H1 (cell line): ENCODE measurements at regions not wholly inside any gene's neighbourhood (a gene's known extent, or its start where the extent isn't known, plus 50 kb on each side); places are given as distances from the start of the nearest gene placed in this dataset.

Experiments used
- GTF2F1 ChIP-seq: IDR thresholded peaks from 2 replicates; pipeline ENCODE4 v1.6.1; 2012; ENCODE audit warnings: low read depth, low read length, improper control_type of control experiment, borderline replicate concordance
- POLR2AphosphoS5 ChIP-seq: IDR thresholded peaks from 2 replicates; pipeline ENCODE4 v1.6.1; 2011; ENCODE audit warnings: low read depth, low read length
- TF ChIP-seq, protein P1 (sequence below): fragments of 300-600 bp; sonication (generic); IDR thresholded peaks from 2 replicates; pipeline ENCODE4 v1.7.1; 2012; ENCODE audit warnings: low read length, moderate library complexity, mild to moderate bottlenecking, inconsistent platforms; ENCODE audit not compliant: insufficient replicate concordance

DNA sequence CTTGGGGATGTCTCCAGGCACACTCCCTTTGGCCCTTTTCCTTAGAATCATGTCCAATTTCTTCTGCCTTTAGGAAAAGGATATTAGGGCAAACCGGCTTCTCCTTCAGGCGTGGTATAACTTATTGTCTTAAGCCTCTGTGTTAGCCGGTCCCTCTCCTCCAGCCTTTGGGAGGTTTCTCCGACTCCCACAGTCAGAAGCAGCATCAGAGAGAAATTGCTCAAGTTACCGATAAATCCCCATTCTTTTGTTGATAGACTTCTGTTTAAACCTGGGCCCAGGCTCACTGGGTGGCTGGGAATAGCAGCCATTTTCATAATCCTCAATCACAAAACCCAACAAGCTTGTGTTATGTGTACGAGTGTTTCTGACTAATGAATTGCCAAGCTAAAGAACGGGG, 85.4 kb upstream of the KAZN start (continued):
- TF ChIP-seq, protein P1, sequence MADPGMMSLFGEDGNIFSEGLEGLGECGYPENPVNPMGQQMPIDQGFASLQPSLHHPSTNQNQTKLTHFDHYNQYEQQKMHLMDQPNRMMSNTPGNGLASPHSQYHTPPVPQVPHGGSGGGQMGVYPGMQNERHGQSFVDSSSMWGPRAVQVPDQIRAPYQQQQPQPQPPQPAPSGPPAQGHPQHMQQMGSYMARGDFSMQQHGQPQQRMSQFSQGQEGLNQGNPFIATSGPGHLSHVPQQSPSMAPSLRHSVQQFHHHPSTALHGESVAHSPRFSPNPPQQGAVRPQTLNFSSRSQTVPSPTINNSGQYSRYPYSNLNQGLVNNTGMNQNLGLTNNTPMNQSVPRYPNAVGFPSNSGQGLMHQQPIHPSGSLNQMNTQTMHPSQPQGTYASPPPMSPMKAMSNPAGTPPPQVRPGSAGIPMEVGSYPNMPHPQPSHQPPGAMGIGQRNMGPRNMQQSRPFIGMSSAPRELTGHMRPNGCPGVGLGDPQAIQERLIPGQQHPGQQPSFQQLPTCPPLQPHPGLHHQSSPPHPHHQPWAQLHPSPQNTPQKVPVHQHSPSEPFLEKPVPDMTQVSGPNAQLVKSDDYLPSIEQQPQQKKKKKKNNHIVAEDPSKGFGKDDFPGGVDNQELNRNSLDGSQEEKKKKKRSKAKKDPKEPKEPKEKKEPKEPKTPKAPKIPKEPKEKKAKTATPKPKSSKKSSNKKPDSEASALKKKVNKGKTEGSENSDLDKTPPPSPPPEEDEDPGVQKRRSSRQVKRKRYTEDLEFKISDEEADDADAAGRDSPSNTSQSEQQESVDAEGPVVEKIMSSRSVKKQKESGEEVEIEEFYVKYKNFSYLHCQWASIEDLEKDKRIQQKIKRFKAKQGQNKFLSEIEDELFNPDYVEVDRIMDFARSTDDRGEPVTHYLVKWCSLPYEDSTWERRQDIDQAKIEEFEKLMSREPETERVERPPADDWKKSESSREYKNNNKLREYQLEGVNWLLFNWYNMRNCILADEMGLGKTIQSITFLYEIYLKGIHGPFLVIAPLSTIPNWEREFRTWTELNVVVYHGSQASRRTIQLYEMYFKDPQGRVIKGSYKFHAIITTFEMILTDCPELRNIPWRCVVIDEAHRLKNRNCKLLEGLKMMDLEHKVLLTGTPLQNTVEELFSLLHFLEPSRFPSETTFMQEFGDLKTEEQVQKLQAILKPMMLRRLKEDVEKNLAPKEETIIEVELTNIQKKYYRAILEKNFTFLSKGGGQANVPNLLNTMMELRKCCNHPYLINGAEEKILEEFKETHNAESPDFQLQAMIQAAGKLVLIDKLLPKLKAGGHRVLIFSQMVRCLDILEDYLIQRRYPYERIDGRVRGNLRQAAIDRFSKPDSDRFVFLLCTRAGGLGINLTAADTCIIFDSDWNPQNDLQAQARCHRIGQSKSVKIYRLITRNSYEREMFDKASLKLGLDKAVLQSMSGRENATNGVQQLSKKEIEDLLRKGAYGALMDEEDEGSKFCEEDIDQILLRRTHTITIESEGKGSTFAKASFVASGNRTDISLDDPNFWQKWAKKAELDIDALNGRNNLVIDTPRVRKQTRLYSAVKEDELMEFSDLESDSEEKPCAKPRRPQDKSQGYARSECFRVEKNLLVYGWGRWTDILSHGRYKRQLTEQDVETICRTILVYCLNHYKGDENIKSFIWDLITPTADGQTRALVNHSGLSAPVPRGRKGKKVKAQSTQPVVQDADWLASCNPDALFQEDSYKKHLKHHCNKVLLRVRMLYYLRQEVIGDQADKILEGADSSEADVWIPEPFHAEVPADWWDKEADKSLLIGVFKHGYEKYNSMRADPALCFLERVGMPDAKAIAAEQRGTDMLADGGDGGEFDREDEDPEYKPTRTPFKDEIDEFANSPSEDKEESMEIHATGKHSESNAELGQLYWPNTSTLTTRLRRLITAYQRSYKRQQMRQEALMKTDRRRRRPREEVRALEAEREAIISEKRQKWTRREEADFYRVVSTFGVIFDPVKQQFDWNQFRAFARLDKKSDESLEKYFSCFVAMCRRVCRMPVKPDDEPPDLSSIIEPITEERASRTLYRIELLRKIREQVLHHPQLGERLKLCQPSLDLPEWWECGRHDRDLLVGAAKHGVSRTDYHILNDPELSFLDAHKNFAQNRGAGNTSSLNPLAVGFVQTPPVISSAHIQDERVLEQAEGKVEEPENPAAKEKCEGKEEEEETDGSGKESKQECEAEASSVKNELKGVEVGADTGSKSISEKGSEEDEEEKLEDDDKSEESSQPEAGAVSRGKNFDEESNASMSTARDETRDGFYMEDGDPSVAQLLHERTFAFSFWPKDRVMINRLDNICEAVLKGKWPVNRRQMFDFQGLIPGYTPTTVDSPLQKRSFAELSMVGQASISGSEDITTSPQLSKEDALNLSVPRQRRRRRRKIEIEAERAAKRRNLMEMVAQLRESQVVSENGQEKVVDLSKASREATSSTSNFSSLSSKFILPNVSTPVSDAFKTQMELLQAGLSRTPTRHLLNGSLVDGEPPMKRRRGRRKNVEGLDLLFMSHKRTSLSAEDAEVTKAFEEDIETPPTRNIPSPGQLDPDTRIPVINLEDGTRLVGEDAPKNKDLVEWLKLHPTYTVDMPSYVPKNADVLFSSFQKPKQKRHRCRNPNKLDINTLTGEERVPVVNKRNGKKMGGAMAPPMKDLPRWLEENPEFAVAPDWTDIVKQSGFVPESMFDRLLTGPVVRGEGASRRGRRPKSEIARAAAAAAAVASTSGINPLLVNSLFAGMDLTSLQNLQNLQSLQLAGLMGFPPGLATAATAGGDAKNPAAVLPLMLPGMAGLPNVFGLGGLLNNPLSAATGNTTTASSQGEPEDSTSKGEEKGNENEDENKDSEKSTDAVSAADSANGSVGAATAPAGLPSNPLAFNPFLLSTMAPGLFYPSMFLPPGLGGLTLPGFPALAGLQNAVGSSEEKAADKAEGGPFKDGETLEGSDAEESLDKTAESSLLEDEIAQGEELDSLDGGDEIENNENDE, result no peak
- TF ChIP-seq GTF2F1 (no peak), POLR2AphosphoS5 (no peak)
- TF ChIP-seq, all 59 proteins: peak for 0
